ENCODE measurements at regions not wholly inside any gene's neighbourhood (a gene's known extent, or its start where the extent isn't known, plus 50 kb on each side); places are given as distances from the start of the nearest gene placed in this dataset.

DNA sequence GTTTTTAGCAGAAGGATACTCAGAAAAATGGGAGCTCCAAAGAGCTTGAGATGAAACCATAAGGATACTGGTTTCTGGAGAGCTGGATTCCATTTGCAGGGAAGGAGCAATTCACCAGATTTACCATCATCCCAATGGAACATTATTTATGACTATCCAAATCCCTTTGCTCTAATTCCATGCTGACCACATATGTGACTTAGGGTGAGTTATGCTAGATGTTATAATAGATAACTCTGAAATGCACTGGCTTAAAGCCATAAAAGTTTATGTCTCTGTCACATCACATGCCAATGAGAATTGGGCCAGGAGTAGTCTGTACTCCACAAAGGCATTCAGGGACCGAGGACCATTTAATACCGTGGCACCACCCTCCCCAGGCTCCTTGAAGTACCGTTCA, 185.2 kb downstream of the SKIDA1 start:
- H3K4me1 Mint-ChIP-seq (ENCODE audit: insufficient read depth, unreplicated experiment): peaks cover 33% of the 10 kb centered on the region
- no peaks in the 10 kb centered on the region for H3K27me3 Mint-ChIP-seq (ENCODE audit: insufficient read depth, unreplicated experiment)
- CTCF ChIA-PET: no interaction called here
- POLR2A ChIA-PET: interaction anchor here (0.7 to 1.0 kb wide), 2 partner anchors 15 to 43 kb away, joined by 3 to 5 read pairs; no protein-coding TSS in a partner anchor
- H3K4me3 Mint-ChIP-seq (ENCODE audit: unreplicated experiment): no peak overlapping the region
- peaks cover 8% of the 10 kb centered on the region for H3K9me3 Mint-ChIP-seq (ENCODE audit: unreplicated experiment)
- intact Hi-C loops (cut with micrococcal nuclease): no loop called here
- DNase-seq (ENCODE audit: unreplicated experiment): no peak
- H3K36me3 Mint-ChIP-seq (ENCODE audit: insufficient read depth, unreplicated experiment): no peaks in the 10 kb centered on the region
- TF ChIP-seq, protein P1, sequence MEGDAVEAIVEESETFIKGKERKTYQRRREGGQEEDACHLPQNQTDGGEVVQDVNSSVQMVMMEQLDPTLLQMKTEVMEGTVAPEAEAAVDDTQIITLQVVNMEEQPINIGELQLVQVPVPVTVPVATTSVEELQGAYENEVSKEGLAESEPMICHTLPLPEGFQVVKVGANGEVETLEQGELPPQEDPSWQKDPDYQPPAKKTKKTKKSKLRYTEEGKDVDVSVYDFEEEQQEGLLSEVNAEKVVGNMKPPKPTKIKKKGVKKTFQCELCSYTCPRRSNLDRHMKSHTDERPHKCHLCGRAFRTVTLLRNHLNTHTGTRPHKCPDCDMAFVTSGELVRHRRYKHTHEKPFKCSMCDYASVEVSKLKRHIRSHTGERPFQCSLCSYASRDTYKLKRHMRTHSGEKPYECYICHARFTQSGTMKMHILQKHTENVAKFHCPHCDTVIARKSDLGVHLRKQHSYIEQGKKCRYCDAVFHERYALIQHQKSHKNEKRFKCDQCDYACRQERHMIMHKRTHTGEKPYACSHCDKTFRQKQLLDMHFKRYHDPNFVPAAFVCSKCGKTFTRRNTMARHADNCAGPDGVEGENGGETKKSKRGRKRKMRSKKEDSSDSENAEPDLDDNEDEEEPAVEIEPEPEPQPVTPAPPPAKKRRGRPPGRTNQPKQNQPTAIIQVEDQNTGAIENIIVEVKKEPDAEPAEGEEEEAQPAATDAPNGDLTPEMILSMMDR (IDR thresholded peaks at IDR 0.05; ENCODE audit: unreplicated experiment): no peak
- no TSS peak for BruUV-seq (replicated peaks)
- H3K27ac Mint-ChIP-seq (ENCODE audit: low read depth, unreplicated experiment): no peak overlapping the region

GRCh38 chr10:21337171-21337792, 188.2 kb downstream of the SKIDA1 start:
- Mint-ChIP-seq H3K36me3 (ENCODE audit: insufficient read depth, unreplicated experiment) (no peaks in the 10 kb centered on the region), H3K4me1 (ENCODE audit: insufficient read depth, unreplicated experiment) (peaks cover 40% of the 10 kb centered on the region), H3K27me3 (ENCODE audit: insufficient read depth, unreplicated experiment) (no peaks in the 10 kb centered on the region), H3K9me3 (ENCODE audit: unreplicated experiment) (peaks cover 8% of the 10 kb centered on the region), H3K27ac (ENCODE audit: low read depth, unreplicated experiment) (peak overlapping the region; percentile 83), H3K4me3 (ENCODE audit: unreplicated experiment) (peak overlapping the region; percentile 54)
- TF ChIP-seq, protein P1 (IDR thresholded peaks at IDR 0.05; ENCODE audit: unreplicated experiment): no peak
- ChIA-PET CTCF (interaction anchor here (0.6 to 1.8 kb wide), 8 partner anchors 18 to 259 kb away, joined by 3 to 8 read pairs (median 4); no protein-coding TSS in a partner anchor), POLR2A (interaction anchor here (0.6 to 4.5 kb wide), 8 partner anchors 18 to 188 kb away, joined by 3 to 53 read pairs (median 4); partner anchors contain the start of gene SKIDA1)
- intact Hi-C loops (cut with micrococcal nuclease): loop anchor here (2.0 to 5.0 kb wide), 2 partner anchors 26 to 195 kb away; partner anchors contain the start of gene MLLT10
- BruUV-seq (replicated peaks): no TSS peak
- no peak for DNase-seq (ENCODE audit: unreplicated experiment)

DNA sequence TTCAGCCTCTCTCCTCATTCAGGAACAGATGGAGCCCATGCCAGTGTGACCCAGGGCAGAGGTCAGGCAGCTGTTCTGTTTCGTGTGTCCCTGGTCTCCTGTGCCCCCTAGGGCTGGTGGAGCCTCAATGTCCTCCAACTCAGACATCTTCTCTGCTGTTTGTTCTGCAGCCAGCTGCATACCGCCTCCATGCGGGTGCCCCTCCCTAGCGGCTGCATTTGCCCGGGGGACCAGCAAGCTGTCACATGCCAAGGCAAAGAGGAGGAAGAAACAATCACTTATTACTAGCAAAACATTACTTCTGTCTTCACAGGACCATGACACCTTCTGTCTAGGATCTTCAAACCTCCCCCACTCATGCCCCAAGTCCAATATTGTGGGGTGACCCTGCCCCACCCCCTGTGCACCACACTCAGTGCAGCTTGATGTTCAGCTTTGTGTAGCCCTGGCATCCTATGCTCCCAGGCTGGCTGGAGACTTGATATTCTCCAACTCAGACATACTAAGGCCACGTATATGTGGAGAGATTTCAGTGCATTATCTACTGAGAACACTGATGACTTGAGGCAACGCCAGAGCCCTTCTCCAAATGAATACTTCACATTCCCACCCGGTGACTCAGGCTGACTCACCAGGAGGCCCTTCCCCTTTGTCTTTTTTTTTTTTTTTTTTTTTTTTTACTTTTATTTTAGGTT, 188.9 kb downstream of the SKIDA1 start:
- CTCF ChIA-PET: interaction anchor here (0.7 to 1.5 kb wide), 7 partner anchors 19 to 154 kb away, joined by 3 to 8 read pairs (median 4); no protein-coding TSS in a partner anchor
- peak overlapping the region; percentile 54 for H3K4me3 Mint-ChIP-seq (ENCODE audit: unreplicated experiment)

More for the DNA sequence above, 188.9 kb downstream of the SKIDA1 start:
- TF ChIP-seq, protein P1 (IDR thresholded peaks at IDR 0.05; ENCODE audit: unreplicated experiment): peak; percentile 8
- Mint-ChIP-seq H3K36me3 (ENCODE audit: insufficient read depth, unreplicated experiment) (no peaks in the 10 kb centered on the region), H3K27me3 (ENCODE audit: insufficient read depth, unreplicated experiment) (no peaks in the 10 kb centered on the region), H3K9me3 (ENCODE audit: unreplicated experiment) (peaks cover 8% of the 10 kb centered on the region), H3K27ac (ENCODE audit: low read depth, unreplicated experiment) (peak overlapping the region; percentile 83), H3K4me1 (ENCODE audit: insufficient read depth, unreplicated experiment) (peaks cover 40% of the 10 kb centered on the region)
- no TSS peak for BruUV-seq (replicated peaks)
- peak; percentile 97 for DNase-seq (ENCODE audit: unreplicated experiment)
- POLR2A ChIA-PET: interaction anchor here (1.0 to 4.5 kb wide), 7 partner anchors 19 to 189 kb away, joined by 3 to 53 read pairs (median 4); partner anchors contain the start of gene SKIDA1
- intact Hi-C loops (cut with micrococcal nuclease): loop anchor here (1.0 to 5.0 kb wide), 3 partner anchors 26 to 196 kb away; partner anchors contain the start of gene MLLT10

Measured in MCF 10A (cell line).